SK-N-MC (cell line): ENCODE measurements at regions not wholly inside any gene's neighbourhood (a gene's known extent, or its start where the extent isn't known, plus 50 kb on each side); places are given as distances from the start of the nearest gene placed in this dataset.

Experiments
- EZH2 ChIP-seq: fragments of 200-600 bp; sonication (generic); IDR thresholded peaks from one replicate; pipeline ENCODE4 v1.6.1; 2017; ENCODE audit warnings: antibody characterized with exemption
- FOXP2 ChIP-seq: optimal IDR thresholded peaks from 2 replicates; pipeline ENCODE3; 2011; ENCODE audit warnings: mild to moderate bottlenecking, moderate library complexity; ENCODE audit not compliant: insufficient read depth; ENCODE audit errors: extremely low read length, control extremely low read depth
- POLR2AphosphoS5 ChIP-seq: IDR thresholded peaks from 2 replicates; pipeline ENCODE4 v1.6.1; 2012; ENCODE audit warnings: mild to moderate bottlenecking, low read depth, low read length, borderline replicate concordance

DNA sequence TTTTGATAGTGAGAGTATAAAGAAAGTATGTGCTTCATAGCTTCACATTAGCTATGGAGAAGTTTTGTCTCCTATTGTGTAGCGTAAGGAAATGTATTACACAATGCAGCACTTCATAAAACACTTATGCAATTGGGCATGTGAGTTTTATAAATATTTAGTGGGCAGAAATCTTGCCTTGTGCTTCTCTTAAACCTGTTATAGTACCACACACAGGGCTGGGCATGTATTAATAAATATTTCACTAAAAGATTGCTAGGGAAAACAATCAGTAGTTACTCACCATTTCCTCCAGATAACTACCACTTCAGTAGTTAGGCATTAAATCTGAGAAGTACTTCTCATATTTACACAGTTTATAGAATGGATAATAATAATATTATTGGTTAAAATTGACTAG, 1080.8 kb upstream of the PIK3C3 start:
- TF ChIP-seq POLR2AphosphoS5 (no peak), EZH2 (no peak), FOXP2 (no peak)
